ENCODE measurements at regions not wholly inside any gene's neighbourhood (a gene's known extent, or its start where the extent isn't known, plus 50 kb on each side); places are given as distances from the start of the nearest gene placed in this dataset.

GRCh38 chr10:29189256-29189655 is 99.6 kb upstream of the LYZL1 start:
- Histone ChIP-seq H3K27ac (no peak overlapping the region), H3K9me3 (no peaks in the 10 kb centered on the region), H3K27me3 (no peaks in the 10 kb centered on the region), H3K36me3 (no peaks in the 10 kb centered on the region), H3K4me1 (no peaks in the 10 kb centered on the region), H3K4me3 (no peak overlapping the region)
- no peak for TF ChIP-seq CTCF (IDR thresholded peaks at IDR 0.05)
- intact Hi-C loops (cut with DNase I): no loop called here
- ATAC-seq (no peak), DNase-seq (no peak)

DNA sequence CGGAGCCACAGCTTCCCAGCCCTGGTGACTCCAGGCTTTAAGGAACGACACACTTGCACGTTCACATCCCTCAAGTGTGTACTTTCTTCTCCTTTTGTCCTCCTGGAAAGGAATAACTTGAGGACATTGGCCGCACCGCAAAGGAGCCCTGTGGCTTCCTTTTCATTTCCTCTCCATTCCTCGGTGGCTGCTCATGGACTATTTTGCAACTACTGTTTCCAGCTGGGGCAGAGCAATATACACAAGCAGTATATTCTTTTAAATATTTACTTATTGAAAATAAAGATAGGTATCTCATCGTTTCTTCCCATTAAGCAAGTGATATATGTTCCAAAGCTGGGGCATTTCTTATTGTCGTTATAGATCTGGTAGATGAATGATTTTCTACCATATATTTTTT is 97.2 kb upstream of the LYZL1 start:
- no peaks in the 10 kb centered on the region for H3K4me1 ChIP-seq
- no peak for DNase-seq
- ATAC-seq: no peak
- H3K36me3 ChIP-seq: no peaks in the 10 kb centered on the region
- intact Hi-C loops (cut with DNase I): no loop called here
- no peak overlapping the region for H3K4me3 ChIP-seq
- no peaks in the 10 kb centered on the region for H3K9me3 ChIP-seq
- H3K27ac ChIP-seq: no peak overlapping the region
- H3K27me3 ChIP-seq: no peaks in the 10 kb centered on the region
- no peak for TF ChIP-seq CTCF (IDR thresholded peaks at IDR 0.05)

GRCh38 chr10:29199339-29199738 is 89.5 kb upstream of the LYZL1 start:
- intact Hi-C loops (cut with DNase I): no loop called here
- H3K36me3 ChIP-seq: no peaks in the 10 kb centered on the region
- DNase-seq: no peak
- no peak for ATAC-seq
- no peaks in the 10 kb centered on the region for H3K4me1 ChIP-seq
- H3K9me3 ChIP-seq: no peaks in the 10 kb centered on the region
- H3K27ac ChIP-seq: no peak overlapping the region
- no peak overlapping the region for H3K4me3 ChIP-seq
- no peak for TF ChIP-seq CTCF (IDR thresholded peaks at IDR 0.05)
- H3K27me3 ChIP-seq: no peaks in the 10 kb centered on the region

GRCh38 chr10:29199941-29200679 is 88.8 kb upstream of the LYZL1 start:
- no peak overlapping the region for H3K27ac ChIP-seq
- TF ChIP-seq CTCF (IDR thresholded peaks at IDR 0.05): no peak
- H3K4me3 ChIP-seq: no peak overlapping the region
- no peaks in the 10 kb centered on the region for H3K36me3 ChIP-seq
- H3K4me1 ChIP-seq: no peaks in the 10 kb centered on the region
- no peaks in the 10 kb centered on the region for H3K9me3 ChIP-seq
- no peaks in the 10 kb centered on the region for H3K27me3 ChIP-seq
- ATAC-seq: no peak
- DNase-seq: no peak
- intact Hi-C loops (cut with DNase I): no loop called here

DNA sequence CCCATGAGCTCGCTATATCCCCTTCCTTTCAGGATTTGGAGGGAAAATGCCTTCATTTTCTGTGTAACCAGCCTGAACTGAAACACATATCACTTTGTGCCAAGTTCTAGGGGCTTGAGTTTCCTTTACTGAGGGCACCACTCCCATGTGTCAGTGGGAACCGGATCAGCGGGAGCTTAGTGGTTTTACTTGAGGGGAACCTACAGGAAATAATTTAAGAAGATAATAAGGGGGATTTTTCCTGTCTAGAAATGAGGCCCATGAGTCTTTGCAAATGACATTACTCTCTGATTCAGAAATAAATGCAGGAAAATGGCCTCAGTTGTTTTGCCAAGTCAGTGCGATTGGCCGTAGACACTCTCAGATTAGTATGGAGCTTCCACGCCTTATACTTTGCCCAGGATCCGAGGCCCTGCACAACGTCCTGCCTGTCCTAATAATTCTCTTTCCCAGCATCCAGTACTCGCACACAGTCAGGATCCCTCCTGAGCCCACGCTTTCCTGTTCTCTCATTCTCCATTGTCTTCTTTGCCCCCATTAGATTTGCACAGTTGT is 86.4 kb upstream of the LYZL1 start:
- no peaks in the 10 kb centered on the region for H3K9me3 ChIP-seq
- DNase-seq (no peak), ATAC-seq (no peak)
- H3K27ac ChIP-seq: no peak overlapping the region
- no peak for TF ChIP-seq CTCF (IDR thresholded peaks at IDR 0.05)
- no peaks in the 10 kb centered on the region for H3K36me3 ChIP-seq
- H3K4me1 ChIP-seq: no peaks in the 10 kb centered on the region
- intact Hi-C loops (cut with DNase I): no loop called here
- no peaks in the 10 kb centered on the region for H3K27me3 ChIP-seq
- H3K4me3 ChIP-seq: no peak overlapping the region

Data from upper lobe of right lung (tissue), 1 donor.